H9 (cell line): ENCODE measurements at regions not wholly inside any gene's neighbourhood (a gene's known extent, or its start where the extent isn't known, plus 50 kb on each side); places are given as distances from the start of the nearest gene placed in this dataset.
"Not testable (repeated sequence)": the region's sequence is repeated elsewhere in the genome, so short reads cannot be mapped to it uniquely, and the experiment has no call there.

Experiments
- DNase-seq: peaks from one replicate; pipeline ENCODE4 v3.0.0-alpha.2; 2017
- H2AFZ ChIP-seq: one replicate; pipeline ENCODE4 v1.6.1; 2013; ENCODE audit warnings: mild to moderate bottlenecking, low read length, control low read depth, moderate library complexity
- H2AK5ac ChIP-seq: 2 replicates; pipeline ENCODE4 v1.6.1; 2013; ENCODE audit warnings: low read length, control low read depth, mixed read lengths; ENCODE audit not compliant: insufficient read length
- H2BK120ac ChIP-seq: one replicate; pipeline ENCODE4 v1.6.1; 2013; ENCODE audit warnings: low read depth, mild to moderate bottlenecking, low read length, control low read depth, inconsistent platforms; ENCODE audit not compliant: poor library complexity, severe bottlenecking
- H2BK12ac ChIP-seq: 2 replicates; pipeline ENCODE4 v1.6.1; 2013; ENCODE audit warnings: low read length, control low read depth, mixed read lengths, low read depth; ENCODE audit not compliant: insufficient read length
- H2BK15ac ChIP-seq: 2 replicates; pipeline ENCODE4 v1.6.1; 2013; ENCODE audit warnings: low read depth, low read length, control low read depth
- H2BK20ac ChIP-seq: one replicate; pipeline ENCODE4 v1.6.1; 2013; ENCODE audit warnings: low read depth, mild to moderate bottlenecking, low read length, control low read depth, inconsistent platforms; ENCODE audit not compliant: poor library complexity, severe bottlenecking
- H2BK5ac ChIP-seq: 2 replicates; pipeline ENCODE4 v1.6.1; 2013; ENCODE audit warnings: low read length, control low read depth, mixed read lengths; ENCODE audit not compliant: insufficient read length
- H3K14ac ChIP-seq: 2 replicates; pipeline ENCODE4 v1.6.1; 2013; ENCODE audit warnings: low read length, control low read depth; ENCODE audit not compliant: insufficient read depth
- H3K18ac ChIP-seq: 2 replicates; pipeline ENCODE4 v1.6.1; 2013; ENCODE audit warnings: low read depth, mild to moderate bottlenecking, mixed read lengths, low read length, control low read depth; ENCODE audit not compliant: insufficient read length
- H3K23ac ChIP-seq: 2 replicates; pipeline ENCODE4 v1.6.1; 2013; ENCODE audit warnings: low read length, control low read depth, mixed read lengths, low read depth; ENCODE audit not compliant: insufficient read length
- H3K23me2 ChIP-seq: 2 replicates; pipeline ENCODE4 v1.6.1; 2013; ENCODE audit warnings: low read depth, mild to moderate bottlenecking, mixed read lengths, low read length, control low read depth; ENCODE audit not compliant: insufficient read length, poor library complexity, severe bottlenecking
- H3K27ac ChIP-seq: 2 replicates; pipeline ENCODE4 v1.5.1; 2013; ENCODE audit warnings: low read length, control low read depth, mixed read lengths, low read depth; ENCODE audit not compliant: insufficient read length
- H3K27me3 ChIP-seq: 2 replicates; pipeline ENCODE4 v1.6.1; 2013; ENCODE audit warnings: low read length, control low read depth, inconsistent platforms; ENCODE audit not compliant: insufficient read depth
- H3K4ac ChIP-seq: 2 replicates; pipeline ENCODE4 v1.6.1; 2013; ENCODE audit warnings: low read depth, mild to moderate bottlenecking, control low read depth, inconsistent platforms, low read length, moderate library complexity
- H3K4me1 ChIP-seq: 2 replicates; pipeline ENCODE4 v1.6.1; 2013; ENCODE audit warnings: low read length, control low read depth, inconsistent platforms; ENCODE audit not compliant: insufficient read depth
- H3K4me2 ChIP-seq: 2 replicates; pipeline ENCODE4 v1.6.1; 2013; ENCODE audit warnings: low read length, control low read depth, mixed read lengths; ENCODE audit not compliant: insufficient read length, insufficient read depth
- H3K56ac ChIP-seq: 2 replicates; pipeline ENCODE4 v1.6.1; 2013; ENCODE audit warnings: low read depth, mild to moderate bottlenecking, mixed read lengths, low read length, control low read depth; ENCODE audit not compliant: insufficient read length
- H3K79me1 ChIP-seq: 2 replicates; pipeline ENCODE4 v1.6.1; 2013; ENCODE audit warnings: low read depth, mild to moderate bottlenecking, moderate library complexity, low read length, control low read depth, inconsistent platforms; ENCODE audit not compliant: insufficient read depth, poor library complexity, severe bottlenecking
- H3K79me2 ChIP-seq: 2 replicates; pipeline ENCODE4 v1.6.1; 2013; ENCODE audit warnings: low read length, control low read depth, inconsistent platforms; ENCODE audit not compliant: insufficient read depth
- H3K9ac ChIP-seq: 2 replicates; pipeline ENCODE4 v1.6.1; 2013; ENCODE audit warnings: low read length, control low read depth, mixed read lengths; ENCODE audit not compliant: insufficient read length; ENCODE audit errors: extremely low read depth
- H3K9me3 ChIP-seq: one replicate; pipeline ENCODE4 v1.6.1; 2013; ENCODE audit warnings: low read depth, low read length, inconsistent platforms; ENCODE audit not compliant: control insufficient read depth
- H3T11ph ChIP-seq: one replicate; pipeline ENCODE4 v1.6.1; 2013; ENCODE audit warnings: mild to moderate bottlenecking, low read length, control low read depth, inconsistent platforms
- H4K20me1 ChIP-seq: one replicate; pipeline ENCODE4 v1.6.1; 2013; ENCODE audit not compliant: control insufficient read depth, insufficient read length, insufficient read depth
- H4K5ac ChIP-seq: 2 replicates; pipeline ENCODE4 v1.6.1; 2013; ENCODE audit warnings: low read depth, mild to moderate bottlenecking, mixed read lengths, low read length, control low read depth; ENCODE audit not compliant: insufficient read length
- H4K8ac ChIP-seq: replicated peaks from 2 replicates; pipeline ENCODE4 v1.6.1; 2013; ENCODE audit warnings: low read length, control low read depth, mixed read lengths, low read depth; ENCODE audit not compliant: insufficient read length
- H4K91ac ChIP-seq: 2 replicates; pipeline ENCODE4 v1.6.1; 2013; ENCODE audit warnings: low read depth, mild to moderate bottlenecking, moderate library complexity, mixed read lengths, low read length, control low read depth; ENCODE audit not compliant: insufficient read length
- H3K27ac Mint-ChIP-seq, 3 experiments: 2 replicates in 2 of 3; 3 replicates in 1 of 3; pipeline ENCODE4 v1.8.0; 2020 to 2021; ENCODE audit warnings: mixed read lengths in 3 of 3, mild to moderate bottlenecking in 1 of 3, moderate library complexity in 1 of 3
- H3K27me3 Mint-ChIP-seq: 2 replicates; pipeline ENCODE4 v1.8.0; 2021; ENCODE audit warnings: low read depth, mild to moderate bottlenecking, moderate library complexity, mixed read lengths
- H3K36me3 Mint-ChIP-seq, 3 experiments: 2 replicates in 2 of 3; 3 replicates in 1 of 3; pipeline ENCODE4 v1.8.0; 2020 to 2021; ENCODE audit warnings: low read depth in 3 of 3, mixed read lengths in 3 of 3; ENCODE audit not compliant: insufficient read depth in 1 of 3
- H3K4me1 Mint-ChIP-seq, 2 experiments: 2 replicates each; pipeline ENCODE4 v1.8.0; 2020; ENCODE audit warnings: mixed read lengths in 2 of 2
- H3K4me3 Mint-ChIP-seq, 2 experiments: 2 replicates in 1 of 2; 3 replicates in 1 of 2; pipeline ENCODE4 v1.8.0; 2020 to 2021; ENCODE audit warnings: mild to moderate bottlenecking in 2 of 2, mixed read lengths in 2 of 2, moderate library complexity in 1 of 2
- H3K9me3 Mint-ChIP-seq, 2 experiments: 2 replicates in 1 of 2; 3 replicates in 1 of 2; pipeline ENCODE4 v1.8.0; 2020; ENCODE audit warnings: mild to moderate bottlenecking in 2 of 2, mixed read lengths in 2 of 2, moderate library complexity in 1 of 2
- CTCF ChIP-seq: fragments of 200-600 bp; sonication (generic); conservative IDR thresholded peaks from 3 replicates; pipeline ENCODE4 v1.8.0; 2021; ENCODE audit warnings: antibody characterized with exemption, mild to moderate bottlenecking
- WGBS: extraction: QIAGEN DNeasy Blood & Tissue Kit; methylation state at CpG from one replicate; pipeline ENCODE4 v1.1.7; 2013; ENCODE audit warnings: missing lambda C conversion rate, low lambda C conversion rate, mixed read lengths; ENCODE audit not compliant: insufficient read length; ENCODE audit errors: extremely low coverage; 5-methylcytosine and 5-hydroxymethylcytosine counted together

- DNase-seq: no peak
- H3K18ac ChIP-seq: no peak overlapping the region
- H2BK20ac ChIP-seq: no peak overlapping the region
- no peak overlapping the region for H3K23ac ChIP-seq
- Mint-ChIP-seq H3K4me3 (no peak overlapping the region), H3K27ac (no peak overlapping the region), H3K9me3 (peaks cover 11 to 18% of the 10 kb centered on the region in 2 experiments), H3K4me1 (no peaks in the 10 kb centered on the region), H3K27me3 (peaks cover 10% of the 10 kb centered on the region), H3K36me3 (peaks cover 6 to 11% (median 10%) of the 10 kb centered on the region in 3 experiments; a peak in 6 of 7 replicates)
- no peaks in the 10 kb centered on the region for H3K79me1 ChIP-seq
- H3K56ac ChIP-seq: no peak overlapping the region
- no peak overlapping the region for H2BK120ac ChIP-seq
- no peak overlapping the region for H2BK5ac ChIP-seq
- no peak overlapping the region for H2AK5ac ChIP-seq
- H4K20me1 ChIP-seq: no peaks in the 10 kb centered on the region
- H3K4ac ChIP-seq: no peak overlapping the region
- no peak overlapping the region for H2BK12ac ChIP-seq
- no peaks in the 10 kb centered on the region for H3K4me1 ChIP-seq
- H3K27me3 ChIP-seq: no peaks in the 10 kb centered on the region; the same call in 1 of the 2 replicates
- WGBS: no CpG with 5 or more reads among the region's 4 CpGs
- H2AFZ ChIP-seq: no peak overlapping the region
- TF ChIP-seq CTCF: no peak
- H3K23me2 ChIP-seq: no peaks in the 10 kb centered on the region
- H3K27ac ChIP-seq: no peak overlapping the region
- H3K4me2 ChIP-seq: no peak overlapping the region
- H4K91ac ChIP-seq: no peak overlapping the region
- H4K8ac ChIP-seq: no peak overlapping the region
- no peak overlapping the region for H3T11ph ChIP-seq
- H3K9me3 ChIP-seq: no peaks in the 10 kb centered on the region
- H3K9ac ChIP-seq: no peak overlapping the region
- no peak overlapping the region for H2BK15ac ChIP-seq
- no peak overlapping the region for H3K14ac ChIP-seq
- no peaks in the 10 kb centered on the region for H3K79me2 ChIP-seq
- no peak overlapping the region for H4K5ac ChIP-seq
Observed at GRCh38 chr12:7591531-7591930, 74.2 kb downstream of the APOBEC1 start.

- not testable (repeated sequence) for H3K27me3 Mint-ChIP-seq, H3K9me3 ChIP-seq, H2BK15ac ChIP-seq
Observed at GRCh38 chr12:7590085-7590484, 75.6 kb downstream of the APOBEC1 start.

More at GRCh38 chr12:7590085-7590484, 75.6 kb downstream of the APOBEC1 start:
- not testable (repeated sequence) for H2AK5ac ChIP-seq, H3K4me1 Mint-ChIP-seq, DNase-seq, H3K9ac ChIP-seq, H3K4ac ChIP-seq, H3K4me2 ChIP-seq, H3K4me1 ChIP-seq, H3K14ac ChIP-seq, H3K27ac ChIP-seq, H2BK120ac ChIP-seq, H2BK5ac ChIP-seq, H4K20me1 ChIP-seq, H2BK12ac ChIP-seq, H2BK20ac ChIP-seq, H3K23me2 ChIP-seq, H3K27ac Mint-ChIP-seq, H3K4me3 Mint-ChIP-seq, H3K23ac ChIP-seq, H2AFZ ChIP-seq, H4K91ac ChIP-seq, H3T11ph ChIP-seq, H3K79me2 ChIP-seq, H4K8ac ChIP-seq, H3K56ac ChIP-seq, H3K27me3 ChIP-seq, H3K18ac ChIP-seq, H3K79me1 ChIP-seq, H4K5ac ChIP-seq
- peaks cover 11 to 18% of the 10 kb centered on the region in 2 experiments for H3K9me3 Mint-ChIP-seq
- no CpG with 5 or more reads among the region's 27 CpGs for WGBS
- H3K36me3 Mint-ChIP-seq: peaks cover 6 to 11% (median 10%) of the 10 kb centered on the region in 3 experiments; a peak in 6 of 7 replicates
